ENCODE measurements at regions not wholly inside any gene's neighbourhood (a gene's known extent, or its start where the extent isn't known, plus 50 kb on each side); places are given as distances from the start of the nearest gene placed in this dataset.
"Not testable (repeated sequence)": the region's sequence is repeated elsewhere in the genome, so short reads cannot be mapped to it uniquely, and the experiment has no call there.

- no peak for DNase-seq
Observed at GRCh38 chr3:177642042-177642803, 444.9 kb upstream of the TBL1XR1 start.

- no peak for DNase-seq
Observed at GRCh38 chr3:177642804-177643125, 445.5 kb upstream of the TBL1XR1 start.

GRCh38 chr3:177646749-177647148 lies 449.5 kb upstream of the TBL1XR1 start:
- no peak for DNase-seq

GRCh38 chr3:177647341-177647740 lies 450.1 kb upstream of the TBL1XR1 start:
- DNase-seq = no peak

- no peak for DNase-seq
Observed at GRCh38 chr3:177647876-177648275, 450.6 kb upstream of the TBL1XR1 start.

- DNase-seq = no peak
Observed at GRCh38 chr3:177652556-177653291, 455.4 kb upstream of the TBL1XR1 start.

GRCh38 chr3:177657243-177657642 lies 460.0 kb upstream of the TBL1XR1 start:
- DNase-seq = no peak

- no peak for DNase-seq
Observed at GRCh38 chr3:177658354-177658753, 461.1 kb upstream of the TBL1XR1 start.

GRCh38 chr3:177664380-177665103 lies 467.3 kb upstream of the TBL1XR1 start:
- not testable (repeated sequence) for DNase-seq

GRCh38 chr3:177665122-177665808 lies 468.0 kb upstream of the TBL1XR1 start:
- no peak for DNase-seq

GRCh38 chr3:177672252-177672911 lies 475.1 kb upstream of the TBL1XR1 start:
- DNase-seq = no peak

- DNase-seq = peak; percentile 66
Observed at GRCh38 chr3:177673112-177673914, 476.0 kb upstream of the TBL1XR1 start.

- no peak for DNase-seq
Observed at GRCh38 chr3:177674186-177674585, 476.9 kb upstream of the TBL1XR1 start.

GRCh38 chr3:177676148-177676547 lies 478.9 kb upstream of the TBL1XR1 start:
- no peak for DNase-seq

GRCh38 chr3:177676947-177677587 lies 479.8 kb upstream of the TBL1XR1 start:
- no peak for DNase-seq

GRCh38 chr3:177679568-177680471 lies 482.5 kb upstream of the TBL1XR1 start:
- DNase-seq = no peak

GRCh38 chr3:177680472-177680821 lies 483.2 kb upstream of the TBL1XR1 start:
- no peak for DNase-seq

- no peak for DNase-seq
Observed at GRCh38 chr3:177681156-177681555, 483.9 kb upstream of the TBL1XR1 start.

GRCh38 chr3:177681852-177682251 lies 484.6 kb upstream of the TBL1XR1 start:
- DNase-seq = no peak

- DNase-seq = no peak
Observed at GRCh38 chr3:177683586-177683985, 486.3 kb upstream of the TBL1XR1 start.

All from hindlimb muscle (tissue), 1 donor.